Skeletal muscle tissue (tissue), 3 donors: ENCODE measurements at regions not wholly inside any gene's neighbourhood (a gene's known extent, or its start where the extent isn't known, plus 50 kb on each side); places are given as distances from the start of the nearest gene placed in this dataset.

Source experiments
- H3K27ac ChIP-seq: one replicate; pipeline ENCODE4 v1.7.0; 2013; ENCODE audit warnings: mild to moderate bottlenecking, low read depth, low read length, inconsistent platforms
- H3K27me3 ChIP-seq, 3 donors: one replicate each; pipeline ENCODE4 v1.7.0; 2013; ENCODE audit warnings: low read length in 3 of 3; ENCODE audit not compliant: control insufficient read depth in 3 of 3, insufficient read depth in 3 of 3
- H3K36me3 ChIP-seq, 3 donors: one replicate each; pipeline ENCODE4 v1.7.0; 2013; ENCODE audit warnings: low read length in 3 of 3; ENCODE audit not compliant: control insufficient read depth in 3 of 3, insufficient read depth in 3 of 3
- H3K4me1 ChIP-seq, 3 donors: one replicate each; pipeline ENCODE4 v1.7.0; 2013; ENCODE audit warnings: low read length in 3 of 3, mild to moderate bottlenecking in 3 of 3; ENCODE audit not compliant: control insufficient read depth in 3 of 3, insufficient read depth in 3 of 3
- H3K4me3 ChIP-seq, 3 donors: one replicate each; pipeline ENCODE4 v1.7.0; 2013; ENCODE audit warnings: low read length in 3 of 3
- H3K9ac ChIP-seq, 3 donors: one replicate each; pipeline ENCODE4 v1.7.0; 2013; ENCODE audit warnings: low read length in 3 of 3, mild to moderate bottlenecking in 3 of 3, moderate library complexity in 2 of 3, low read depth in 1 of 3
- H3K9me3 ChIP-seq, 3 donors: one replicate each; pipeline ENCODE4 v1.7.0; 2013; ENCODE audit warnings: low read length in 3 of 3; ENCODE audit not compliant: control insufficient read depth in 3 of 3
- donor health status: Osteomylitis.

GRCh38 chr14:51392416-51392815 is 152.4 kb downstream of the TMX1 start:
- Histone ChIP-seq H3K27me3 (no peaks in the 10 kb centered on the region), H3K9ac (no peak overlapping the region), H3K9me3 (no peaks in the 10 kb centered on the region), H3K27ac (no peak overlapping the region), H3K36me3 (no peaks in the 10 kb centered on the region), H3K4me3 (no peak overlapping the region), H3K4me1 (peaks cover 11 to 25% (median 19%) of the 10 kb centered on the region in 3 donors)

GRCh38 chr14:51394384-51394783 is 154.3 kb downstream of the TMX1 start:
- Histone ChIP-seq H3K9me3 (no peaks in the 10 kb centered on the region), H3K4me3 (no peak overlapping the region), H3K9ac (no peak overlapping the region), H3K27ac (peak overlapping the region; percentile 56), H3K27me3 (no peaks in the 10 kb centered on the region), H3K4me1 (peaks cover 11 to 25% (median 19%) of the 10 kb centered on the region in 3 donors), H3K36me3 (no peaks in the 10 kb centered on the region)

- H3K36me3 ChIP-seq: no peaks in the 10 kb centered on the region
- no peaks in the 10 kb centered on the region for H3K27me3 ChIP-seq
- H3K4me3 ChIP-seq: no peak overlapping the region
- no peaks in the 10 kb centered on the region for H3K9me3 ChIP-seq
- H3K4me1 ChIP-seq: peaks cover 11 to 25% (median 19%) of the 10 kb centered on the region in 3 donors
- H3K9ac ChIP-seq: no peak overlapping the region
- peak overlapping the region; percentile 56 for H3K27ac ChIP-seq
Observed at GRCh38 chr14:51394804-51395203, 154.8 kb downstream of the TMX1 start.

- Histone ChIP-seq H3K4me1 (peaks cover 11 to 25% (median 19%) of the 10 kb centered on the region in 3 donors), H3K27ac (peak overlapping the region; percentile 56), H3K27me3 (no peaks in the 10 kb centered on the region), H3K9me3 (no peaks in the 10 kb centered on the region), H3K9ac (peak overlapping the region; percentile 19 to 42 (median 22)), H3K36me3 (no peaks in the 10 kb centered on the region), H3K4me3 (no peak overlapping the region)
Observed at GRCh38 chr14:51395361-51395849, 155.4 kb downstream of the TMX1 start.

- Histone ChIP-seq H3K9me3 (no peaks in the 10 kb centered on the region), H3K9ac (no peak overlapping the region), H3K4me1 (peaks cover 13 to 32% (median 19%) of the 10 kb centered on the region in 3 donors), H3K4me3 (no peak overlapping the region), H3K27ac (peak overlapping the region; percentile 56), H3K36me3 (no peaks in the 10 kb centered on the region), H3K27me3 (no peaks in the 10 kb centered on the region)
Observed at GRCh38 chr14:51396222-51396815, 156.3 kb downstream of the TMX1 start.

GRCh38 chr14:51398898-51399297 is 158.9 kb downstream of the TMX1 start:
- Histone ChIP-seq H3K27ac (peak overlapping the region; percentile 20), H3K9ac (no peak overlapping the region), H3K4me1 (peaks cover 19 to 39% (median 20%) of the 10 kb centered on the region in 3 donors)

GRCh38 chr14:51400139-51400538 is 160.1 kb downstream of the TMX1 start:
- no peak overlapping the region for H3K27ac ChIP-seq
- H3K4me3 ChIP-seq: no peak overlapping the region
- no peaks in the 10 kb centered on the region for H3K36me3 ChIP-seq
- H3K27me3 ChIP-seq: no peaks in the 10 kb centered on the region
- no peaks in the 10 kb centered on the region for H3K9me3 ChIP-seq
- H3K4me1 ChIP-seq: peaks cover 11 to 29% (median 14%) of the 10 kb centered on the region in 3 donors
- no peak overlapping the region for H3K9ac ChIP-seq

More at GRCh38 chr14:51398898-51399297, 158.9 kb downstream of the TMX1 start:
- H3K36me3 ChIP-seq: no peaks in the 10 kb centered on the region
- no peaks in the 10 kb centered on the region for H3K27me3 ChIP-seq
- no peaks in the 10 kb centered on the region for H3K9me3 ChIP-seq
- H3K4me3 ChIP-seq: no peak overlapping the region

GRCh38 chr14:51401272-51401671 is 161.2 kb downstream of the TMX1 start:
- H3K9me3 ChIP-seq: no peaks in the 10 kb centered on the region
- H3K4me3 ChIP-seq: no peak overlapping the region
- H3K36me3 ChIP-seq: no peaks in the 10 kb centered on the region
- peak overlapping the region; percentile 62 for H3K27ac ChIP-seq
- H3K27me3 ChIP-seq: no peaks in the 10 kb centered on the region
- H3K4me1 ChIP-seq: peaks cover 4 to 19% (median 8%) of the 10 kb centered on the region in 3 donors
- no peak overlapping the region for H3K9ac ChIP-seq

GRCh38 chr14:51401756-51402155 is 161.7 kb downstream of the TMX1 start:
- Histone ChIP-seq H3K27ac (peak overlapping the region; percentile 62), H3K4me3 (no peak overlapping the region), H3K9ac (no peak overlapping the region)

GRCh38 chr14:51410897-51411296 is 170.8 kb downstream of the TMX1 start:
- H3K27me3 ChIP-seq: no peaks in the 10 kb centered on the region
- H3K4me3 ChIP-seq: no peak overlapping the region
- H3K9me3 ChIP-seq: no peaks in the 10 kb centered on the region
- H3K4me1 ChIP-seq: no peaks in the 10 kb centered on the region
- no peaks in the 10 kb centered on the region for H3K36me3 ChIP-seq
- no peak overlapping the region for H3K27ac ChIP-seq
- no peak overlapping the region for H3K9ac ChIP-seq

More at GRCh38 chr14:51401756-51402155, 161.7 kb downstream of the TMX1 start:
- Histone ChIP-seq H3K9me3 (no peaks in the 10 kb centered on the region), H3K4me1 (peaks cover 2 to 16% (median 8%) of the 10 kb centered on the region in 3 donors), H3K36me3 (no peaks in the 10 kb centered on the region), H3K27me3 (no peaks in the 10 kb centered on the region)
